Ishikawa (cell line): ENCODE measurements at regions not wholly inside any gene's neighbourhood (a gene's known extent, or its start where the extent isn't known, plus 50 kb on each side); places are given as distances from the start of the nearest gene placed in this dataset.

ENCODE experiments used
- CEBPB ChIP-seq: IDR thresholded peaks from 2 replicates; pipeline ENCODE4 v1.6.1; 2012
- CREB1 ChIP-seq: IDR thresholded peaks from 2 replicates; pipeline ENCODE4 v1.6.1; 2012; ENCODE audit warnings: low read depth
- EGR1 ChIP-seq: IDR thresholded peaks from 2 replicates; pipeline ENCODE4 v1.6.1; 2012
- EP300 ChIP-seq: IDR thresholded peaks from 2 replicates; pipeline ENCODE4 v1.6.1; 2012; ENCODE audit warnings: borderline replicate concordance
- FOXM1 ChIP-seq: IDR thresholded peaks from 2 replicates; pipeline ENCODE4 v1.6.1; 2012; ENCODE audit warnings: low read depth, borderline replicate concordance
- NFIC ChIP-seq: IDR thresholded peaks from 2 replicates; pipeline ENCODE4 v1.6.1; 2012
- RAD21 ChIP-seq: IDR thresholded peaks from 2 replicates; pipeline ENCODE4 v1.6.1; 2012; ENCODE audit warnings: low read depth
- TAF1 ChIP-seq: IDR thresholded peaks from 2 replicates; pipeline ENCODE4 v1.6.1; 2012; ENCODE audit warnings: low read depth, mild to moderate bottlenecking
- TCF12 ChIP-seq: IDR thresholded peaks from 2 replicates; pipeline ENCODE4 v1.6.1; 2012; ENCODE audit warnings: low read depth
- TEAD4 ChIP-seq: IDR thresholded peaks from 2 replicates; pipeline ENCODE4 v1.6.1; 2012
- YY1 ChIP-seq: IDR thresholded peaks from 2 replicates; pipeline ENCODE4 v1.6.1; 2012; ENCODE audit warnings: low read depth
- ZBTB7A ChIP-seq: IDR thresholded peaks from 2 replicates; pipeline ENCODE4 v1.6.1; 2012; ENCODE audit warnings: low read depth
- TF ChIP-seq, protein P1 (sequence below): IDR thresholded peaks from 2 replicates; pipeline ENCODE4 v1.6.1; 2012
- TF ChIP-seq, protein P2 (sequence below): IDR thresholded peaks from 2 replicates; pipeline ENCODE4 v1.6.1; 2012; ENCODE audit warnings: low read depth, mild to moderate bottlenecking
- TF ChIP-seq, protein P3 (sequence below): IDR thresholded peaks from 2 replicates; pipeline ENCODE4 v1.6.1; 2012

DNA sequence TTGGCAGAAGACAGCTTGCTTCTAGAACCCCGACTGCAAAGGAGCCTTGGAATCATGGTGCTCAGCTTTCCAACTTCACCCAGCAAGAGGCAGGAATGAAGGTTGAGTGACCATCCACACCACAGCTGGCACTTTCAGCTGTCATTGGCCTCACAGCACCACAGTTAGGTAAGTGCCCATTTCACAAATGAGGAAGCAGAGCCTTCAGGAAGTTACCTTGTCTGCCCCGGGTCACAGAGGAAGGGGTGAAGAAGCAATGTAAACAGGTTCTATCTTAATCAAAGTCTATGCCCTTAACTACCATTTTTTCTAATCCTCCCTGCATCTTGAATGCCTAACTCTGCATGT is 156.0 kb downstream of the GLUL start:
- TF ChIP-seq EGR1 (no peak), CEBPB (no peak), EP300 (no peak), NFIC (no peak)
- TF ChIP-seq, protein P1, sequence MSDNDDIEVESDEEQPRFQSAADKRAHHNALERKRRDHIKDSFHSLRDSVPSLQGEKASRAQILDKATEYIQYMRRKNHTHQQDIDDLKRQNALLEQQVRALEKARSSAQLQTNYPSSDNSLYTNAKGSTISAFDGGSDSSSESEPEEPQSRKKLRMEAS = no peak

DNA sequence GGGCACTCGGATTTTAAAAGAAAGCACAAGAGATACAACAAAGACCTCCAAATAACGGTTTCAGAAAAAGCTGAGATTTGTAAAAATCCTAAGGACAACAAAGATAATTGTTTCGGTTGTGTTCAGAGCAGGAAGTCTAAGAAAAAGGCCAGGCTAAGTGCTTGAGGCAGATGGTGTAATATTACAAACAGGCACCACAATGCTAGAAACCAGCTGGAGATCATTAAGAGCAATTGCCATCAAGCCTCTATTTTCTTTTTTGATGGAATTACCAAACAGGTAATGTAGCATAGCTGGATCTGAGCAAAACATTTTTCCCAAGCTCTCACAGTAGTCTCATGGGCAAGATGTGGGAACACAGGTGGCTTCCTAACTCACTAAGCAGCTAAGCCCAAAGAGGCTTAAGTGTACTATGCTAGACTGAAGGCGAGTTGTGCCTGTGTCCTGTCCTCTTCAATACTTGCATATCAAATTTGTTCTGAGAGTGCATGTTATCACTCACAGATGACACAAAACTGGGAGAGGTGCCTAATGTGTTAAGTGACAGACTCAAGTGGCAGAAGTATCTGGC is 161.6 kb downstream of the GLUL start:
- TF ChIP-seq TEAD4 = peak; percentile 42; the same call in 1 of the 2 replicates
- no peak for TF ChIP-seq TAF1
- TF ChIP-seq, protein P1 = no peak
- peak; percentile 34; the same call in 1 of the 2 replicates for TF ChIP-seq EP300
- TF ChIP-seq, protein P2, sequence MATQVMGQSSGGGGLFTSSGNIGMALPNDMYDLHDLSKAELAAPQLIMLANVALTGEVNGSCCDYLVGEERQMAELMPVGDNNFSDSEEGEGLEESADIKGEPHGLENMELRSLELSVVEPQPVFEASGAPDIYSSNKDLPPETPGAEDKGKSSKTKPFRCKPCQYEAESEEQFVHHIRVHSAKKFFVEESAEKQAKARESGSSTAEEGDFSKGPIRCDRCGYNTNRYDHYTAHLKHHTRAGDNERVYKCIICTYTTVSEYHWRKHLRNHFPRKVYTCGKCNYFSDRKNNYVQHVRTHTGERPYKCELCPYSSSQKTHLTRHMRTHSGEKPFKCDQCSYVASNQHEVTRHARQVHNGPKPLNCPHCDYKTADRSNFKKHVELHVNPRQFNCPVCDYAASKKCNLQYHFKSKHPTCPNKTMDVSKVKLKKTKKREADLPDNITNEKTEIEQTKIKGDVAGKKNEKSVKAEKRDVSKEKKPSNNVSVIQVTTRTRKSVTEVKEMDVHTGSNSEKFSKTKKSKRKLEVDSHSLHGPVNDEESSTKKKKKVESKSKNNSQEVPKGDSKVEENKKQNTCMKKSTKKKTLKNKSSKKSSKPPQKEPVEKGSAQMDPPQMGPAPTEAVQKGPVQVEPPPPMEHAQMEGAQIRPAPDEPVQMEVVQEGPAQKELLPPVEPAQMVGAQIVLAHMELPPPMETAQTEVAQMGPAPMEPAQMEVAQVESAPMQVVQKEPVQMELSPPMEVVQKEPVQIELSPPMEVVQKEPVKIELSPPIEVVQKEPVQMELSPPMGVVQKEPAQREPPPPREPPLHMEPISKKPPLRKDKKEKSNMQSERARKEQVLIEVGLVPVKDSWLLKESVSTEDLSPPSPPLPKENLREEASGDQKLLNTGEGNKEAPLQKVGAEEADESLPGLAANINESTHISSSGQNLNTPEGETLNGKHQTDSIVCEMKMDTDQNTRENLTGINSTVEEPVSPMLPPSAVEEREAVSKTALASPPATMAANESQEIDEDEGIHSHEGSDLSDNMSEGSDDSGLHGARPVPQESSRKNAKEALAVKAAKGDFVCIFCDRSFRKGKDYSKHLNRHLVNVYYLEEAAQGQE = no peak

DNA sequence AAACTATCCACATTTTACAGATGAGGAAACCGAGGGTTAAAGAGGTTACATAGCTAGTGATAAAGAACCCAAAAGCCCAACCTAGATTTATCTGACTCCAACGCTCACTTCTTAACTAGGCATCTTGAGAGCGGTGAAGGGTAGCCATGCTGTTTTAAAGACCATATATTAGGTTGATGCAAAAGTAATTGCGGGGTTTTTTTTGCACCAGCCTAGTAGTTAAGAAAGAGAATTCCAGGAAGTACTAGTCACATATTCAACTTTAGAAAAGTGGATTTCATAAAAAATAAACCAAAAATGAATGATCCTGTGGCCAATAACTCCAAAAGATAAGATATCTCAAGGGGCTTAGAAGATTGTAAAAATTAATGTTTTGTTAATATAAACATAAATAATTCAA is 162.1 kb downstream of the GLUL start:
- TF ChIP-seq, protein P3, sequence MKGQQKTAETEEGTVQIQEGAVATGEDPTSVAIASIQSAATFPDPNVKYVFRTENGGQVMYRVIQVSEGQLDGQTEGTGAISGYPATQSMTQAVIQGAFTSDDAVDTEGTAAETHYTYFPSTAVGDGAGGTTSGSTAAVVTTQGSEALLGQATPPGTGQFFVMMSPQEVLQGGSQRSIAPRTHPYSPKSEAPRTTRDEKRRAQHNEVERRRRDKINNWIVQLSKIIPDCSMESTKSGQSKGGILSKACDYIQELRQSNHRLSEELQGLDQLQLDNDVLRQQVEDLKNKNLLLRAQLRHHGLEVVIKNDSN = no peak
- TF ChIP-seq TAF1 = no peak
- no peak for TF ChIP-seq ZBTB7A
- no peak for TF ChIP-seq EGR1

DNA sequence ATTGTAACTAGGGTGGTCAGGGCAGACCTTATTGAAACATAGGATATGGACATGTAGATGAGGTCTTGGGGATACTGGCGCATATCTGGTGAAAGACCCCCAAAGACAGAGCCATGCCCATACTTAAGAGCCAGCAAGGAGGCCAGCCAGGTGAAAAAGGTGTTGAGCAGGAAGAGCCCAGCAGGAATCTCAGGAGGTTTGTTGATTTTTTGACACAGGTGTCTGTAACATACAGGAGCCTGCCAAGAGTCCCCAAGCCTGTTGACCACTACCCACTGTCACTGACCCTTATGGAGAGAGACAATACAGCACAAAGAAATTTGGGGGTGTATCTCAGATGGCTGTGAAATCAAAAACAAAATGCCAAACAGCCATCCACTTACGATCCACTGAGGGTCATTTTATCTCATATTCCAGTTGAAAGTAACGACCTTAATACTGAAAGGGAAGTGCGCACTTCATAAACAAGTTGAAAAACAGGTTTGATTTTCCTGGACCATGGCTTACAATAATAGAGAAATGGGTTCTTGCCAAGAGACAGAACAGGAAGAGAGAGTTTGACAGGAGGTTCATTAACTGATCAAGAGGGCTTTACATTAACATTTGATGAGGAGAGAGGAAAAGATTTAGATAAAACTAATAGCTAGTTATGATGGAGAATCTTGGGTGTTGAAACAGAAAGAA is 163.6 kb downstream of the GLUL start:
- TF ChIP-seq EGR1 (no peak), TEAD4 (no peak), NFIC (peak; percentile 58), YY1 (no peak)

DNA sequence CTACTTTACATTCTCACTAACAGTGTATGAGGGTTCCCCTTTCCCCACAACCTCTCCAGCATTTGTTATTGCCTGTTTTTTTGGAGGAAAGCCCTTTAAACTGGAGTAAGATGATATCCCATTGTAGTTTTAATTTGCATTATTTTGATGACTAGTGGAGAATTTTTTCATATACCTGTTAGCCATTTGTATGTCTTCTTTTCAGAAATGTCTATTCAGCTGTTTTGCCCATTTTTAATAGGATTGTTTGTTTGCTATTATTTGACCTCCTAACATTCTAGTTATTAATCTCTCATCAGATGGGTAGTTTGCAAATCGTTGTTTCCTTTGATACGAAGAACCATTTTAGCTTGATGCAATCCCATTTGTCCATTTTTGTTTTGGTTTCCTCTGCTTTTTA is 165.0 kb downstream of the GLUL start:
- no peak for TF ChIP-seq RAD21
- TF ChIP-seq ZBTB7A = no peak
- TF ChIP-seq, protein P1 = no peak
- no peak for TF ChIP-seq YY1
- no peak for TF ChIP-seq FOXM1

DNA sequence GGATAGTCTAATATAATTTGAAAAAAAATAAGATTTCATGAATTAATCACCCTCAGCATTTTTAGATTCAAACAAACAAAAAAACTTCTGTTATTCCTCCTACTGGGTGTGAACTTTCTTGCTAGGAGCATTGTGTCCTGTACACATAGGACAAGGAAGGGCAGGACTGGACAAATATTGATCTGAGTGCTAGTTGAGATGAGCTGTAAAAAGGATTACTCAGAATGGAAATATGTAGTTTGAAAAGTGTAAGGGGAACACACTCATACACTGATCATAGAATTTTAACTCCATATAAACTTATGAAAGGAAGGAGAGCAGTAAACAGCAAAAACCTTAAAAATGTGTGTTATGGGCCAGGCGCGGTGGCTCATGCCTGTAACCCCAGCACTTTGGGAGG is 156.5 kb upstream of the ZNF648 start:
- TF ChIP-seq, protein P1 = no peak
- TF ChIP-seq YY1 (no peak), TAF1 (no peak), EGR1 (no peak), RAD21 (no peak), TEAD4 (no peak), CREB1 (no peak), FOXM1 (no peak)
- TF ChIP-seq, protein P3 = no peak

DNA sequence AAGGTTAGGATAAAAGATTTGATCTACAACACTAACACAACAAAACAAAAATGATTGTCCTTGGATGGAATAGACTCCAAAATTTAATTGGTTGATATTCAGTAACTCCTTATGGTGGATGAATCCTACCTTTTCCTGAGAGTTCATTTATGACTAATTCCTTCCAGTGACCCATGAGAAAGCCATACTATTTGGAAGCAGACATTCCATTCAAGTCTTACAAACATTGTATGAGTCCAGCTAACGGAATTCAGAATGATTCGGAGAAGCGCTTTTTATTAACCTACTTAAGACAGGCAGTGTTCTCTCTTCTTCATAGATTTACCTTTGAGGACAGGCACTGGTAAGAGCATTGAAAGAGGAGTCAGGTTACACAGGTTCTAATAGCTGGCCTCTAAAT is 155.6 kb upstream of the ZNF648 start:
- no peak for TF ChIP-seq ZBTB7A
- no peak for TF ChIP-seq FOXM1
- no peak for TF ChIP-seq YY1
- TF ChIP-seq TEAD4 = no peak
- no peak for TF ChIP-seq NFIC
- no peak for TF ChIP-seq RAD21
- no peak for TF ChIP-seq EGR1
- no peak for TF ChIP-seq TCF12
- TF ChIP-seq, protein P3 = no peak
- no peak for TF ChIP-seq CREB1
- TF ChIP-seq, protein P2 = no peak
- no peak for TF ChIP-seq TAF1
- TF ChIP-seq, protein P1 = no peak
- TF ChIP-seq CEBPB = no peak
- no peak for TF ChIP-seq EP300
